Mesothelial cell of epicardium (in vitro differentiated cells): ENCODE measurements at regions not wholly inside any gene's neighbourhood (a gene's known extent, or its start where the extent isn't known, plus 50 kb on each side); places are given as distances from the start of the nearest gene placed in this dataset.
"Not testable (repeated sequence)": the region's sequence is repeated elsewhere in the genome, so short reads cannot be mapped to it uniquely, and the experiment has no call there.

ENCODE experiments used
- DNase-seq, 2 experiments: peaks; one replicate each; pipeline ENCODE4 v3.0.0; 2021; ENCODE audit warnings: low spot score in 2 of 2; ENCODE audit not compliant: unreplicated experiment in 2 of 2
- H3K27ac Mint-ChIP-seq: 2 replicates; pipeline ENCODE4 v1.8.0; 2021; ENCODE audit warnings: mixed read lengths
- H3K27me3 Mint-ChIP-seq: 2 replicates; pipeline ENCODE4 v1.8.0; 2021; ENCODE audit warnings: low read depth, mixed read lengths
- H3K36me3 Mint-ChIP-seq: 2 replicates; pipeline ENCODE4 v1.8.0; 2021; ENCODE audit warnings: mixed read lengths
- H3K4me1 Mint-ChIP-seq: 2 replicates; pipeline ENCODE4 v1.8.0; 2021; ENCODE audit warnings: mixed read lengths
- H3K4me3 Mint-ChIP-seq: 2 replicates; pipeline ENCODE4 v1.8.0; 2021; ENCODE audit warnings: mild to moderate bottlenecking, moderate library complexity, mixed read lengths
- H3K9me3 Mint-ChIP-seq: 2 replicates; pipeline ENCODE4 v1.8.0; 2021; ENCODE audit warnings: mixed read lengths
- TF ChIP-seq, protein P1 (sequence below): fragments of 200-600 bp; sonication (generic); IDR thresholded peaks from one replicate; pipeline ENCODE4 v1.5.0; 2021; ENCODE audit warnings: antibody characterized with exemption; ENCODE audit not compliant: unreplicated experiment

- TF ChIP-seq, protein P1, sequence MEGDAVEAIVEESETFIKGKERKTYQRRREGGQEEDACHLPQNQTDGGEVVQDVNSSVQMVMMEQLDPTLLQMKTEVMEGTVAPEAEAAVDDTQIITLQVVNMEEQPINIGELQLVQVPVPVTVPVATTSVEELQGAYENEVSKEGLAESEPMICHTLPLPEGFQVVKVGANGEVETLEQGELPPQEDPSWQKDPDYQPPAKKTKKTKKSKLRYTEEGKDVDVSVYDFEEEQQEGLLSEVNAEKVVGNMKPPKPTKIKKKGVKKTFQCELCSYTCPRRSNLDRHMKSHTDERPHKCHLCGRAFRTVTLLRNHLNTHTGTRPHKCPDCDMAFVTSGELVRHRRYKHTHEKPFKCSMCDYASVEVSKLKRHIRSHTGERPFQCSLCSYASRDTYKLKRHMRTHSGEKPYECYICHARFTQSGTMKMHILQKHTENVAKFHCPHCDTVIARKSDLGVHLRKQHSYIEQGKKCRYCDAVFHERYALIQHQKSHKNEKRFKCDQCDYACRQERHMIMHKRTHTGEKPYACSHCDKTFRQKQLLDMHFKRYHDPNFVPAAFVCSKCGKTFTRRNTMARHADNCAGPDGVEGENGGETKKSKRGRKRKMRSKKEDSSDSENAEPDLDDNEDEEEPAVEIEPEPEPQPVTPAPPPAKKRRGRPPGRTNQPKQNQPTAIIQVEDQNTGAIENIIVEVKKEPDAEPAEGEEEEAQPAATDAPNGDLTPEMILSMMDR, result no peak
- peaks cover 13% of the 10 kb centered on the region for H3K9me3 Mint-ChIP-seq
- no peaks in the 10 kb centered on the region for H3K36me3 Mint-ChIP-seq
- DNase-seq, result no peak
- no peaks in the 10 kb centered on the region for H3K4me1 Mint-ChIP-seq
- H3K27me3 Mint-ChIP-seq, result peaks cover 13% of the 10 kb centered on the region
- no peak overlapping the region for H3K27ac Mint-ChIP-seq
- H3K4me3 Mint-ChIP-seq, result no peak overlapping the region
Observed at GRCh38 chr18:8522756-8523155, 86.5 kb upstream of the RAB12 start.

GRCh38 chr18:8525692-8526091, 83.5 kb upstream of the RAB12 start:
- Mint-ChIP-seq H3K27me3 (peaks cover 13% of the 10 kb centered on the region), H3K4me1 (no peaks in the 10 kb centered on the region), H3K4me3 (no peak overlapping the region), H3K9me3 (peaks cover 26% of the 10 kb centered on the region), H3K27ac (no peak overlapping the region), H3K36me3 (no peaks in the 10 kb centered on the region)
- TF ChIP-seq, protein P1, result no peak
- no peak for DNase-seq

DNA sequence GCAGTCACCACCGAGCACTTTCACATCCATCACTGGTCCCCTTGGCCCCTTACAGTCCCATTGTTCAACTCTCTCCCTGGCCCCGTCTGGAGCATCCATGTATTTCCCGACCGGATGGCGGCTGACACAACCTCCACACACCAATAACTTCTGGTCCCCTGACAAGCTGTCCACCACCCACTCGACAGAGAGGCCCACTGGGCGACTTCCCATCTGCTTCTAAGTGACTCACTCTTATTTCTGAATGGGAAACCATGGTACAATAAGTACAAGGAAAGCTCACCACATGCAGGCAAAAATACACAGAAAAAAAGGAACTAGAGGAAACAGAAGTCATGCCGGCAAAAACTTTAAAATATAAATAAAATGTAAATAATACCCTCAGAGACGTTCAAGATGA, 82.9 kb upstream of the RAB12 start:
- H3K4me1 Mint-ChIP-seq, result no peaks in the 10 kb centered on the region
- TF ChIP-seq, protein P1, result no peak
- H3K27me3 Mint-ChIP-seq, result peaks cover 13% of the 10 kb centered on the region
- no peak for DNase-seq
- peaks cover 29% of the 10 kb centered on the region for H3K9me3 Mint-ChIP-seq
- H3K27ac Mint-ChIP-seq, result no peak overlapping the region
- peaks cover 3% of the 10 kb centered on the region for H3K36me3 Mint-ChIP-seq
- no peak overlapping the region for H3K4me3 Mint-ChIP-seq

- no peak for DNase-seq
- TF ChIP-seq, protein P1, result no peak
- Mint-ChIP-seq H3K36me3 (peaks cover 3% of the 10 kb centered on the region), H3K9me3 (peaks cover 61% of the 10 kb centered on the region), H3K4me1 (no peaks in the 10 kb centered on the region), H3K4me3 (no peak overlapping the region), H3K27me3 (peaks cover 4% of the 10 kb centered on the region), H3K27ac (no peak overlapping the region)
Observed at GRCh38 chr18:8529609-8530008, 79.6 kb upstream of the RAB12 start.

DNA sequence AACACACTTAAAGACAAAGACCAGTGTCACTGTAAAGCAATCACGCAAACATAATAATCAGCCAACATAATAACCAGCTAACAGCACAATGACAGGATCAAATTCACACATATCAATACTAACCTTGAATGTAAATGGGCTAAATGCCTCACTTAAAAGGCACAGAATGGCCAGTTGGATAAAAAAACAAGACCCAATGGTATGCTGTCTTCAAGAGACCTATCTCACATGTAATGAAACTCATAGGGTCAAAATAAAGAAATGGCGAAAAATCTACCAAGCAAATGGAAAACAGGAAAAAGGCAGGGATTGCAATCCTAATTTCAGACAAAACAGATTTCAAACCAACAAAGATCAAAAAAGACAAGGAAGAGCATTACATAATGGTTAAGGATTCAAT, 78.2 kb upstream of the RAB12 start:
- peaks cover 62% of the 10 kb centered on the region for H3K9me3 Mint-ChIP-seq
- not testable (repeated sequence) for DNase-seq, H3K36me3 Mint-ChIP-seq, H3K4me1 Mint-ChIP-seq, H3K4me3 Mint-ChIP-seq, H3K27me3 Mint-ChIP-seq, H3K27ac Mint-ChIP-seq

GRCh38 chr18:8536231-8536630, 73.0 kb upstream of the RAB12 start:
- Mint-ChIP-seq H3K9me3 (peaks cover 35% of the 10 kb centered on the region), H3K4me1 (no peaks in the 10 kb centered on the region), H3K27ac (no peak overlapping the region), H3K27me3 (no peaks in the 10 kb centered on the region), H3K36me3 (peaks cover under 1% of the 10 kb centered on the region), H3K4me3 (no peak overlapping the region)
- TF ChIP-seq, protein P1, result no peak
- no peak for DNase-seq
